GM12874 (cell line): ENCODE measurements at regions not wholly inside any gene's neighbourhood (a gene's known extent, or its start where the extent isn't known, plus 50 kb on each side); places are given as distances from the start of the nearest gene placed in this dataset.

Experiments
- CTCF ChIP-seq: IDR thresholded peaks from 2 replicates; pipeline ENCODE4 v1.5.1; 2011; ENCODE audit warnings: low read depth, mild to moderate bottlenecking, control low read depth, low read length, moderate library complexity; ENCODE audit not compliant: insufficient read depth

DNA sequence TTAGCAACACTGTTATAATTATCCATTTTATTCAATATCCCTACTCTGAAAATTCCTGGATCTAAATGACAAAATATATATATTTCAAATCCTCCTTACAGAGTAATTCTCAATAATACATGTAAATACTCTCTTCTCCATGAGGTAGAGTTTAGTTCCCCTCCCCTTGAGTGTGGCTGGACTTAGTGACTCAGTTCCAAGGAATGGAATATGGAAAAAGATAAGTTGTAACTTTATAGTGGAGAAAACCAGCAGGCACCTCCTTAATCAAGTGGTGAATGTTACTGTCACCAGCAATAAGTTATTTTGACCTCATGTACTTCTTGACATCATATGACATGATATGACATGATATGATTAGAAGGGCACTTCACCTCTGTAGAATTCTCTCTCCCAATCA lies 302.0 kb downstream of the RAB28 start:
- no peak for TF ChIP-seq CTCF

DNA sequence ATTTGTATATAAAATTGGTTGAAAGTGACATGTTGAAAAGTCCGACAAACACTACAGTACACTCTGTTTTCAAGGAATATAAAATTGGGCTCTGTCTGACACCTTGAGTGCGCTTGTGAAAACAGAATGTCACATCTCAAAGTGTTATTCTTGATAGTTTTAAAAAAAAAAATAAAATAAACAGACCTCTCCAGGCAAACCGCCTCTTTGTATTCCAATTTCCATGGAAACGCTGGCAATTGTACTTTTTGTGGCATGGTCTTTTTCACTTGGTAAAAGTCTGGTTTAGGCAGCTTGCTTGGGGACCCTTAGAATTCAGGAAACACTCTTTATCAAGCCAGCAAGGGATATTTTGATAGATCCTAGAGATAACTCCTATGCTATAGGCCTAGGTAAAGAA lies 302.5 kb downstream of the RAB28 start:
- TF ChIP-seq CTCF: no peak

DNA sequence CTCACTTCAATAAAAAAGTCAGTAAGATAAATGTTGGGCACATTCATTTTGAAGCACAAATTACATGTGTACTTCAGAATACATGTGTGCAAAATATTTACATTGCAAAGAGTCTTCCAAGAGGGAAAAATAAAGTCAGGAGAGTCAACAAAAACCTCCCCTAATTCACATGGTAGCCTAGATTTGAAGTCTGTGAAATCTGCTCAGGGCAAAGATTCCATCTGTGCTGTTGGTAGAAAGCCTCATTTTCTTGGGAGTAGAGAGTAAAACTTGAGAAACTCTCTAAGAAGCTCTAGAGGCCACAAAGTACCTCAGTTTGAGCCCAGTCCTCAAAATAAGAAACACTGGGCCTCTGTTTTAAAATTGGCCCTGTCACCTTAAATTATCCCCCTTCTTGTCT lies 303.4 kb downstream of the RAB28 start:
- TF ChIP-seq CTCF: no peak

DNA sequence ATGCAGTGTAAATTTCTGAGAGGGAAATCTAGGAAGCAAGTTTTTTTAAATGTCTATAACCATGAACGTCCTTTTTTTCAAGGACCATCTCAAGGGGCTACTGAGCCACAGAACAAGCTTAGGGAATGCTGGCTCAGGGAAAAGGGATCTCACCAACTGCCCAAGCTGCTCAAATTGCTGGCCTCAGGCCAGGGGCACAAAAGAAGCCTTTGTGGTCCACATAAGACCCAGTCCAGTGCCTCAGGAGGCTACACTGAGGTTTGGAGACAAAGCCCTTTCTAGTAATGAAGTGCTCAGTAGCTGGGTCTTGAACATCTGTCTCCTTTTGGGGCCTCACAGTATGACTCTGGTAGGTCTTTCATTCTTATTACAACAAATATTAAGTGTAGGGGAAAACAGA lies 305.5 kb downstream of the RAB28 start:
- no peak for TF ChIP-seq CTCF

GRCh38 chr4:13176741-13177142 lies 307.4 kb downstream of the RAB28 start:
- TF ChIP-seq CTCF: no peak

DNA sequence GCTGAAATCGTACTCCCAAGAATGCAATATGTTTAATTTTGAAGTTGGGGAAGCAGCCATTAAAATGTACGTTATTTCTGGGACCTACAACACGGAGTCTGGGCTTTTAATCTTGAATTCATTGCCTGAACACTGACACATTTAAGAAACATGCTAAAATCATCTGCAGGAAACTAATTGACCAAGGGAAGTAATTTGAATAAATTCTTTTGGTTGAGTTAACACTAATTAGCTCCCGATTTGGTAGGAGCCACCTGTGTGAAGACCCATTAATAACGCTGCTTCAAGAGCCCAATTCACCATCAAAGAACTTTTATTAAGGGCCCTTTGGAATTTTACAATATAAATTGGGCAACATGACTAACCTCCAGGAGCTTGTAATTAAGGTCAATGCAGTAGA lies 309.2 kb downstream of the RAB28 start:
- TF ChIP-seq CTCF: no peak

DNA sequence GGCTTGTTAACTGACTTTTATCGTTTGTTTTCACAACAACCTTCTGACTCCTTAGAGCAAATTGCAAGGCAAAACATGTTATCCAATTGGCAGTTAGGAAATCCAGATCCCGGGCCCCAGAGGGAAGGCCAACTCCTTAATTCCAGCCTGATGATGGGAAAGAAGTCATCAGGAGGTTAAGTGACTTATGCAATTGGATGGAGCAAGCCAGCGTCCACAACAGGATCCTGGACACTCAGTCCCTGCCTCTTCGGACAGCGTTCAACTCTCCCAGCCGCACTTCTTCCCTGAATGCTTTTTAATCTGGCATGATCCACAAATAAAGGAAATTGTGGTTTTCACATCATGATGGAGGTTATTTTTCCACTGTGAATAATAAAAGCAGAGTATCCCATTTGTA lies 310.1 kb downstream of the RAB28 start:
- no peak for TF ChIP-seq CTCF
